Right cardiac atrium (tissue), 5 donors: ENCODE measurements at regions not wholly inside any gene's neighbourhood (a gene's known extent, or its start where the extent isn't known, plus 50 kb on each side); places are given as distances from the start of the nearest gene placed in this dataset.

Experiments used
- ATAC-seq, 2 donors: fragments of 200-7000 bp; cut with Tn5 transposase; one replicate each; pipeline versions ENCODE4 v1.8.0 to v1.9.1; 2020; ENCODE audit warnings: moderate library complexity in 2 of 2, mild to moderate bottlenecking in 1 of 2
- DNase-seq, 3 donors: peaks; one replicate each; pipeline ENCODE4 v3.0.0-alpha.2; 2020
- H3K27ac ChIP-seq: one replicate; pipeline ENCODE4 v1.5.1; 2013; ENCODE audit warnings: mild to moderate bottlenecking, low read length, control low read depth, moderate library complexity
- H3K27me3 ChIP-seq: one replicate; pipeline ENCODE4 v1.6.1; 2013; ENCODE audit not compliant: control insufficient read depth, insufficient read depth
- H3K4me1 ChIP-seq: one replicate; pipeline ENCODE4 v1.6.1; 2013; ENCODE audit warnings: low read length; ENCODE audit not compliant: control insufficient read depth, insufficient read depth
- H3K4me3 ChIP-seq: one replicate; pipeline ENCODE4 v1.5.1; 2013; ENCODE audit warnings: low read length, control low read depth
- H3K9me3 ChIP-seq: one replicate; pipeline ENCODE4 v1.6.1; 2013; ENCODE audit warnings: low read length; ENCODE audit not compliant: control insufficient read depth
- WGBS: extraction: QIAGEN DNeasy Blood & Tissue Kit; methylation state at CpG from one replicate; pipeline ENCODE4 v1.1.7; 2013; 5-methylcytosine and 5-hydroxymethylcytosine counted together
- intact Hi-C, 4 donors: fragments of 100-400 bp; cut with DNase I; formaldehyde crosslinking; loops; one replicate each; pipeline versions ENCODE4 v1.11.0 to v1.14.0; 2022 to 2023
- donor health status: healthy with polysubstance abuse.
- donor health status: DM: no; HTN: yes; CAD: no.
- donor health status: DM: no; HTN: no; CAD: no.
- donor health status: DM: no; HTN: yes; CAD: no; lungs with severe emphysema.
- donor health status: DM: yes; HTN: yes; CAD: no.

DNA sequence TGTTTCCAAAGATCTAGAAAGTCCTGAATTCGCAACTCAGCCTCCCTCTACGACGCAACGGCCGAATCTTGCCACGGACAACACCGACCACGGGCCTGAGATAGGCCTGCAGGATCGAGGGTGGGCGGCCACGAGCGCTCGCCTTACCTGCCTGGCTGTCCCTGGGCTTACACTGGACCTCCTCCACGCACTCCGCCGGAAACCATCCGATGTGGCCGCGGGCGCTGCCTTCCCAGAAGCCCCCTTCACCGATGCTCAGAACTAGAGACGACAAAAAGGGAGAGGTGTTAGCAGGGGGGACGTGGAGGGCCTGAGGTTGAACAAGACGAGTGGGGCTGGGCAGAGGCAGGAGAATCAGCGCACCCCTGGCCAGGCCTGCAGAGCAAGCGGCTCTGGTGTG, 400.0 kb downstream of the CTTN start:
- no peak for ATAC-seq
- peaks cover 1% of the 10 kb centered on the region for H3K9me3 ChIP-seq
- intact Hi-C loops, result no loop called here
- no peaks in the 10 kb centered on the region for H3K4me1 ChIP-seq
- H3K4me3 ChIP-seq, result no peak overlapping the region
- no peaks in the 10 kb centered on the region for H3K27me3 ChIP-seq
- no peak for DNase-seq
- H3K27ac ChIP-seq, result no peak overlapping the region
- WGBS, result 86% methylated on average over 26 of the region's 26 CpGs

DNA sequence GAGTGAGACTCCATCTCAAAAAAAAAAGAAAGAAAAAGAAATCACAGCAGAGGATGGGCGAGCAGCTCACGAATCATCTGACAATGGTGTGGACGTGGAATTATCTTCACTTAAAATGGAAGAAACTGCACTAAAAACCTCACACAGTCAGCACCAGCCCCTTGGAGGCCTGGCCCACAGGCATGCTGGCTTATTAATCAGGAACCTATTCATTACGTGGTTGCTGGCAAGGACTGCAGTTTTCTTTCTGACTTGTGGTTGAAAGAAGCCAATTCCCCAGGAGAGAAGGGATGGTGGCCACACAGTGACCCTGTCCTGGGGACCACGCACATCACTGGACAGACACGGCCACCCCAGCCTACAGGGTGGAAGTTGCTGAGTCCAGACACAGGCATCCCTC, 401.1 kb downstream of the CTTN start:
- H3K9me3 ChIP-seq, result peaks cover 1% of the 10 kb centered on the region
- 60% methylated on average over 6 of the region's 6 CpGs for WGBS
- H3K4me1 ChIP-seq, result no peaks in the 10 kb centered on the region
- DNase-seq (no peak), ATAC-seq (no peak)
- H3K4me3 ChIP-seq, result no peak overlapping the region
- no peaks in the 10 kb centered on the region for H3K27me3 ChIP-seq
- H3K27ac ChIP-seq, result no peak overlapping the region
- intact Hi-C loops, result no loop called here

DNA sequence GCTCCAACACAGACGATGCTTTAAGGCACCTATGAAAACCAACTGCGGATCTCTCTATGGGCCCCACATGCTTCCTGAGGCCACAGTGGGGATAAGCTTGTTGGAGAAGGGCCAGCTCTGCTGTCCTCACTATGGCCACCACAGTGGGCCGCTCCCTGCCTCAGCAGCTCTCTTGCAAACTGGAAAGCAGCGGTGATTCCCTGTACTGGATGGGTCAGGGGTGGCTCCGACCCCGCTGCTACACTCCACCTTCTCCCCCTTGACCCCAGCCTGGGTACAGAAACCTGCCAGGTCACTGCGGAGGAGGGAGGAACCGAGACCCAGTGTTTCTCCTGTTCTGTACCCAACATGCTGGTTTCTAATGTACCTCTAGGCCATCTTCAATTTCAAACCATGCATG, 403.9 kb downstream of the CTTN start:
- no peak for DNase-seq
- Histone ChIP-seq H3K27ac (no peak overlapping the region), H3K4me3 (no peak overlapping the region), H3K4me1 (no peaks in the 10 kb centered on the region), H3K27me3 (no peaks in the 10 kb centered on the region), H3K9me3 (no peaks in the 10 kb centered on the region)
- WGBS, result 87% methylated on average over 8 of the region's 8 CpGs
- intact Hi-C loops, result no loop called here
- no peak for ATAC-seq

DNA sequence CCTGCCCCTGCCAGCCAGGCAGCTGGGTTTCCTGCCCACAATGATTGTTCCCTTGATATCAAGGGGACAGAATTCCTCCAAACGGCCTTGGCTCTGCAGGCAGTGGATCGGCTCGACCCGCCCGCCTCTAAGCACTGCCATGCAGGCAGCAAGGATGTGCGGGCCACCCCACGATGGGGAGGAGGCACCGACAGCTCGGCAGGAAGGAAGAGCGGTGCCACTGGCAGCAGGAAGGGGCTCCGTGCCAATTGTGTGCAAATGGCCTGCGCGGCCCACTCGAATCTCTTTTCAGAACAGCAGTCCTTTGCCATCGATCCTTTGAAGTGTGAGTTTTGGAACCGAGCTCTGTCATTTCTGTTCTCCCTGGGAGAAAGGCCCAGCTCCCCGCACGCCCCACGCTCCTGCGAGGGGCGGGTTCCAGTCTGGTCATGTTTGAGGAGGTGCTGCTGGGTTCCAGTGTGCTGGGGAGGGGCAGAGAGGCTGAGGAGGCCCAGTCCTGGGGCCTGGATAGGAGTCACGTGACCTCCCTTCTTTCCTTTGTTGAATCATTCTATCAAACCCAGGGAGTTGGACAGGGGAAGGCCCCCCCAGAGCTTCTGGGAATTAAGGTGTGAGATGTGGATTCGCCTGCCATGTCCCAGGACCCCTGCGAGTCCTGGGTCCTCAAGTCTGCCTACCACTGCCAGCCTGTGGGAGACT, 406.0 kb downstream of the CTTN start:
- no peak overlapping the region for H3K27ac ChIP-seq
- DNase-seq (no peak), ATAC-seq (no peak)
- H3K9me3 ChIP-seq, result no peaks in the 10 kb centered on the region
- no peak overlapping the region for H3K4me3 ChIP-seq
- no peaks in the 10 kb centered on the region for H3K27me3 ChIP-seq
- intact Hi-C loops, result no loop called here
- H3K4me1 ChIP-seq, result no peaks in the 10 kb centered on the region
- WGBS, result 67% methylated on average over 24 of the region's 24 CpGs

DNA sequence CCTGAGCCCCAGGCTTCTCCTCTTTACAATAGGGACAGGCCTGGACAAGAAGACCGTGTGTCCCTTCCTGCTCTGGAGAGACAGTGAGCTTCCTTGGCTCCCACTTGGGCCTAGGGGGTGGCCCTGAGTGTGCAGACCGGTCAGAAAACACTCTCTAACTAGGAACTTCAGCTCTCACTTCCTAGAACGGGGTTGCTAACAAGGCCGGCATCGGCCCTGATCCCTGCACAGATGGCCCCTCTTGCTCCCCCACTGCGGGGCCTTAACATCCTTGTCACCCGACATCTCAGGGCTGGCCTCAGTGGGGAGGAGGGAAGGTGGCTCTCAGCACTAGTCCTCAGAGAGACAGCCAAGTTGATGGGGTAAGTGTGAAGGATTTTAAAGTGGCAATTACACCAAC, 406.9 kb downstream of the CTTN start:
- no peak overlapping the region for H3K4me3 ChIP-seq
- intact Hi-C loops, result no loop called here
- H3K27me3 ChIP-seq, result no peaks in the 10 kb centered on the region
- no peaks in the 10 kb centered on the region for H3K4me1 ChIP-seq
- no peaks in the 10 kb centered on the region for H3K9me3 ChIP-seq
- no peak overlapping the region for H3K27ac ChIP-seq
- no peak for DNase-seq
- no peak for ATAC-seq
- WGBS, result 77% methylated on average over 7 of the region's 7 CpGs

DNA sequence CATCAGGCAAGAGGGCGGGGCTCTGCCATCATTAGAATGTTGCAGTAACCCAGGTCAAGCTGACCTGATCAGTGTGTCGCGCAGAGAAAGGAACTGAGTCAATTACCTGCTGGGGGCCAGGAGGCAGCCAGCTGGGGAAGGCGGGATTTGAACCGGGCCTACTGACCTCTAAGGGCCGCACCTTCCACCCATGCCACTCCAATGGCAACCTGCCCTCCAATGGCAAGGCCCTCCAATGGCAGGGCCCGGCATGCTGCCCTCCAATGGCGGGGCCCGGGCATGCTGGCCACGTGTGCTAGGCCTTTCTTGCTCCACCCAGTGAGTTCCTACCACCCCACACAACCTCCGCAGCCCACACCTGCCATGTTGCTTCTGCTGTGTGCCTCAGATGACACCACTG, 407.6 kb downstream of the CTTN start:
- Histone ChIP-seq H3K4me1 (no peaks in the 10 kb centered on the region), H3K27me3 (no peaks in the 10 kb centered on the region), H3K4me3 (no peak overlapping the region), H3K9me3 (no peaks in the 10 kb centered on the region), H3K27ac (no peak overlapping the region)
- no peak for DNase-seq
- intact Hi-C loops, result no loop called here
- WGBS, result 90% methylated on average over 11 of the region's 11 CpGs
- no peak for ATAC-seq

DNA sequence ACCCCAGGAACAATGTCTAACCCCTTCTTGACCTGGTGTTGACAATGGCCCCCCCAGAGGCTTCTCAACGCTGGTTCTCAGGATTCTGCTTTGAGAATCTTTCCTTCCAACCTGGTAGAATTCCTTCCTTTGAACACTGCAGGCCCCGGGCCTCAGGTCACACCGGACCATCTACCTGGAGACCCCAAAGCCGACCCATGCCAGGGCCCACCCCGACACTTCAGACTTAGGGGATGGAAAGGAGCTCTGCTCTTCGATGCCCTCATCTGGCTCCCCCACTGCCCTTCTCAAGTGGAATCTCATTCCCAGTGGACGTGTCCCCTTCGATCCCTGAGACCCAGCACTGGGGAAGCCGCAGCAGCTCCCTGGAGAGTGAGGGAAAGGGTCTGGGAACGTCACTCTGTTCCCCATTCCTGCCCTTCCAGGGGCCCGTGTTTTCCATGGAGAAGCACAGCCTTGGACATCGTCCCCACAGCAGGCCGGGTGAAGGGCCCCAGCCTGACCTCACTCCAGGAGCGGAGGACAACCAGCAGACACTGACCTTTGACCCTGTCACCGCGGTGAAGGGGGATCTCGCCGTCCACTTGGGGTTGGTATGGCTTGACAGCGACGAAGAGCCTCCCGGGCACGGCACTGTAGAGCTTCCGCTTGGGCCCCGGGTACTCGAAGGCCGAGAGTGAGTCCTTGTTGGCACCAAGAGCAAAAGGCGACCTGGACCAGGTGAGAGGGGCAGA, 408.3 kb downstream of the CTTN start:
- Histone ChIP-seq H3K27me3 (no peaks in the 10 kb centered on the region), H3K4me3 (no peak overlapping the region), H3K4me1 (no peaks in the 10 kb centered on the region), H3K27ac (no peak overlapping the region), H3K9me3 (no peaks in the 10 kb centered on the region)
- no peak for DNase-seq
- ATAC-seq, result no peak
- WGBS, result 89% methylated on average over 27 of the region's 27 CpGs
- intact Hi-C loops, result no loop called here

DNA sequence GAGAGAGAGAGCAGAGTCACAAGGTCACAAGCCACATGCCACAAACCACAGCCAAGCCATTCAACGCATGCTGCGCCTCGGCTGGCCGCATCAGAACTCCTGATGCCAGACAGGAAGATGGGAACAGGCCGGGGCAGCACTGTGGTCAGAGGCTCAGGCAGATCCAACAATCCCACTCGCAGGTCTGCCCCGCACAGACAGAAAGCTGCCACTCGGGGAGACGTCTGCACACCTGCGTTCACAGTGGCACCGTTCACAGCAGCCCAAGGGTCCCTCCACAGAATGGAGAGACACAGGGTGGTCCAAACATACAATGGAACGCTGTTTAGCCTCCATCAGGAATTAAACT, 408.8 kb downstream of the CTTN start:
- WGBS, result 91% methylated on average over 12 of the region's 12 CpGs
- intact Hi-C loops, result no loop called here
- no peaks in the 10 kb centered on the region for H3K9me3 ChIP-seq
- no peaks in the 10 kb centered on the region for H3K4me1 ChIP-seq
- no peak overlapping the region for H3K4me3 ChIP-seq
- ATAC-seq, result no peak
- H3K27me3 ChIP-seq, result no peaks in the 10 kb centered on the region
- H3K27ac ChIP-seq, result no peak overlapping the region
- DNase-seq, result no peak

DNA sequence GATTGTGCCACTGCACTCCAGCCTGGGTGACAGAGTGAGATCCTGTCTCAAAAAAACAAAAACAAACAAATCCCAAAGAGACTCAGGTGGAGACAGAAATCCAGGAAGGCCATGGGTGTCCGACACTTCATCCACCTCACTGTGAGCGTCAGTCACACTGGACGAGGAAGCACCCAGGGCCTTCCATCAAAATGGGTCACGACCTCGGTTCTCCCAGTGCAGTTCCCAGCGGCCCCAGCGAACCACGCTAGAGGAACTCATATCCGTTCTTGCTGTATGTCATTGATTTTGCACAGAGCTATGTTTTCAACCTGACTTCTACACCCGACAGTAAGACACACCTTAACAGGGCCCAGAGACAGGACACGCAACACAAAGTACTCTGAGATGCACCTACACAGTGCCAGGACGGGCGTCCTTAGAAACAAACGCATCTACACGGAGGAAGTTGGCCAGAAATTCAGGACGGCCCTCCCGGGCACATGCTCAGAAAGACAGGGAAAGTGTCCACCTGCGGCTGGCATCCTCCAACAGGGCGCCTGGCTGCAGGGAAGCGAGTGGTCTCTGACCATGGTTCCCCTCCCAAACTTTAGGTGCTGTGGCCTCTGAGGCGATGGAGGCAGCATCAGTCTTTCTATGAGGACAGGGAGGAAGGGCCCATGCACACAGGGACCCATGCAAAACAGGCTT, 410.5 kb downstream of the CTTN start:
- Histone ChIP-seq H3K4me1 (no peaks in the 10 kb centered on the region), H3K9me3 (no peaks in the 10 kb centered on the region), H3K27me3 (no peaks in the 10 kb centered on the region), H3K27ac (no peak overlapping the region), H3K4me3 (no peak overlapping the region)
- intact Hi-C loops, result no loop called here
- DNase-seq (no peak), ATAC-seq (no peak)
- 89% methylated on average over 21 of the region's 21 CpGs for whole genome bisulfite sequencing

DNA sequence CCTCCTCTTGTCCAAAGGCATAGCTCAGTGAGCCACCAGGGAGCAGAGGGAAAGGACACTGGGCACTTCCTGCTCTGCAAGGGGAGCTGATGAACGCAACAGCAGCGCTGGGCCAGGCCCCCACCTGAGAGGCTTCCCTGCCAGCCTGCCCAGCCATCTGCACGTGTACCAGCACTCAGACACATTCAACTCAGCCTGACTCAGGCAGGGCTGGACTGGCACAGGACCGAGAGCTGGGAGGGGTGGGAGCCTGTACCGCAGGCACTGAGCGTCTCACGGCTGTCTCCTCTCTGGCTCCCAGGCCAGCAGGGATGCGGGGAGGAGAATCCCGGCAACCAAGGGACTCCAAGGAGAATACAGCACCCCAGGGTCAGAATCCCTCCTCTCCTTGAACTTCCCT, 411.8 kb downstream of the CTTN start:
- no peaks in the 10 kb centered on the region for H3K27me3 ChIP-seq
- H3K27ac ChIP-seq, result no peak overlapping the region
- 81% methylated on average over 9 of the region's 9 CpGs for WGBS
- intact Hi-C loops, result loop anchor here in 2 of 4 donors (10.0 kb wide), 1 partner anchor 605 kb away; no protein-coding TSS in a partner anchor
- no peaks in the 10 kb centered on the region for H3K4me1 ChIP-seq
- no peaks in the 10 kb centered on the region for H3K9me3 ChIP-seq
- ATAC-seq (no peak), DNase-seq (no peak)
- H3K4me3 ChIP-seq, result no peak overlapping the region

DNA sequence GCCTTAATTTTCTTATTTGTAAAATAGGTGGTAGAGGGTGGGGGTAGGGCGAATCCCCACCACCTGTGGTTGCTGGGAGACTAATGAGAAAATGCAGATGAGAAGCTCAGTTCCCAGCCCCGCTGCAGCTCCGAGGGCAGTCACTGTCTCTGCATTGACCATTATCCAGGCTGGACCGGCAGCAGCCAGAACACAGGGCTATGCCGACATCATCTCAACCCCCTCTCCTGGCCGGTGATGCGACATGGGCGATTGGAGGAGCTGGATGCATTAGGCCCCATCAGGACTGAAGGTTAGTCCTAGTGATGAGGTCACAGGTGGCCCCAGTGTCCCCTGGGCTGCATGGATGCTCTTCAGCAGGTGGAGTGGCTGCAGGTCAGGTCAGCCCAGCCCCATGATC, 412.4 kb downstream of the CTTN start:
- H3K4me1 ChIP-seq, result no peaks in the 10 kb centered on the region
- no peak overlapping the region for H3K4me3 ChIP-seq
- no peak overlapping the region for H3K27ac ChIP-seq
- ATAC-seq (no peak), DNase-seq (no peak)
- H3K9me3 ChIP-seq, result no peaks in the 10 kb centered on the region
- WGBS, result 85% methylated on average over 8 of the region's 8 CpGs
- H3K27me3 ChIP-seq, result no peaks in the 10 kb centered on the region
- intact Hi-C loops, result loop anchor here in 2 of 4 donors (10.0 kb wide), 1 partner anchor 604 kb away; no protein-coding TSS in a partner anchor
